ENCODE measurements at regions not wholly inside any gene's neighbourhood (a gene's known extent, or its start where the extent isn't known, plus 50 kb on each side); places are given as distances from the start of the nearest gene placed in this dataset.

- Histone ChIP-seq H3K4me2 (ENCODE audit: control insufficient read depth, insufficient read depth) (no peak overlapping the region), H3K79me2 (ENCODE audit: control insufficient read depth, insufficient read depth, low read length) (no peaks in the 10 kb centered on the region), H3K27me3 (replicated peaks in 1 of 2; ENCODE audit: control insufficient read depth in 2 of 2, insufficient read depth in 2 of 2, low read length in 1 of 2) (no peaks in the 10 kb centered on the region), H3K36me3 (ENCODE audit: control insufficient read depth in 2 of 2, insufficient read depth in 2 of 2, low read length in 1 of 2) (no peaks in the 10 kb centered on the region), H4K20me1 (ENCODE audit: control insufficient read depth, insufficient read depth) (no peaks in the 10 kb centered on the region), H3K4me1 (ENCODE audit: control insufficient read depth, insufficient read depth, low read length) (no peaks in the 10 kb centered on the region), H3K9me3 (replicated peaks; ENCODE audit: control insufficient read depth, insufficient read depth, low read length) (no peaks in the 10 kb centered on the region), H3K4me3 (no peak overlapping the region), H3K9ac (ENCODE audit: control insufficient read depth, insufficient read depth, low read length) (no peak overlapping the region), H2AFZ (ENCODE audit: control insufficient read depth, low read depth, low read length) (no peak overlapping the region), H3K27ac (ENCODE audit: control insufficient read depth, insufficient read depth) (no peak overlapping the region)
- POLR2A ChIA-PET = interaction anchor here (0.5 kb wide), 1 partner anchor 81 kb away, joined by 3 read pairs; no protein-coding TSS in a partner anchor
- CTCF ChIA-PET = no interaction called here
- RAD21 ChIA-PET (ENCODE audit: unreplicated experiment) = no interaction called here
- no TSS peak for BruUV-seq (replicated peaks)
- ATAC-seq = no peak
- SMC1A ChIA-PET (ENCODE audit: uncharacterized antibody, unreplicated experiment) = no interaction called here
- intact Hi-C loops (cut with micrococcal nuclease; ENCODE audit: unreplicated experiment) (no loop called here), in situ Hi-C loops (cut with MboI) (no loop called here)
- WGBS (ENCODE audit: insufficient coverage, insufficient replicate concordance, low lambda C conversion rate, missing lambda C conversion rate) = 0% methylated on average over 2 of the region's 2 CpGs
- no peak for TF ChIP-seq TCF12 (IDR thresholded peaks at IDR 0.05; ENCODE audit: low read depth, low read length)
- no peak for FAIRE-seq
- DNase-seq (ENCODE audit: low read depth, low spot score) = no peak
These were observed 156.4 kb upstream of the GALNT13 start for GRCh38 chr2:153715218-153715850.

DNA sequence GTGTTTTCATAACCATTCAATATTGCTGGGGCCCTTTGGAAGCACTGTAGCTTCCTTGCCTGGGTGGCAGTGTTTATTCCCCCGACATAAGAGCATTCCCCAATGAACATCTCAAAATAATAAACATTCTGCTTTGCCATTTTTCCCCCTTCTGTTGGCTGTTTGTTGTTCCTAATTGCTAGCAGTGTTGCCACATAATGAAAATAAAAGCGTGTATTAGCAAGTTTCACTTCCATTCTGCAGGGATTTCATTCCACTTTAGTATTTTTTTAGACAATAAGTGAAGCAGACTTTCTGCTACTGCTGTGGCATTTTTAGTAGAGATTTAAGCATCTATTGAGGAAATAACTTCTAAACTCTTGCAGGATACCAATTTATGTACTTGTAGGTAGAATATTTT lies 154.7 kb upstream of the GALNT13 start:
- H3K9ac ChIP-seq (ENCODE audit: control insufficient read depth, insufficient read depth, low read length) = no peak overlapping the region
- POLR2A ChIA-PET = no interaction called here
- no peak overlapping the region for H3K4me3 ChIP-seq
- H4K20me1 ChIP-seq (ENCODE audit: control insufficient read depth, insufficient read depth) = no peaks in the 10 kb centered on the region
- TF ChIP-seq BCL11A (IDR thresholded peaks at IDR 0.05; ENCODE audit: low read depth, low read length) = no peak
- TF ChIP-seq GATAD2B (conservative IDR thresholded peaks at IDR 0.05; ENCODE audit: low read depth) = no peak
- no peak for TF ChIP-seq ZNF687 (IDR thresholded peaks at IDR 0.05)
- TF ChIP-seq MYB (IDR thresholded peaks at IDR 0.05; ENCODE audit: borderline replicate concordance, low read depth, low read length) = no peak
- H3K9me3 ChIP-seq (replicated peaks; ENCODE audit: control insufficient read depth, insufficient read depth, low read length) = no peaks in the 10 kb centered on the region
- H3K27ac ChIP-seq (ENCODE audit: control insufficient read depth, insufficient read depth) = no peak overlapping the region
- H3K79me2 ChIP-seq (ENCODE audit: control insufficient read depth, insufficient read depth, low read length) = no peaks in the 10 kb centered on the region
- no peaks in the 10 kb centered on the region for H3K27me3 ChIP-seq (replicated peaks in 1 of 2; ENCODE audit: control insufficient read depth in 2 of 2, insufficient read depth in 2 of 2, low read length in 1 of 2)
- SMC1A ChIA-PET (ENCODE audit: uncharacterized antibody, unreplicated experiment) = no interaction called here
- no peak for DNase-seq (ENCODE audit: low read depth, low spot score)
- no peak overlapping the region for H3K4me2 ChIP-seq (ENCODE audit: control insufficient read depth, insufficient read depth)
- in situ Hi-C loops (cut with MboI) (no loop called here), intact Hi-C loops (cut with micrococcal nuclease; ENCODE audit: unreplicated experiment) (no loop called here)
- no TSS peak for BruUV-seq (replicated peaks)
- H3K4me1 ChIP-seq (ENCODE audit: control insufficient read depth, insufficient read depth, low read length) = no peaks in the 10 kb centered on the region
- no peak overlapping the region for H2AFZ ChIP-seq (ENCODE audit: control insufficient read depth, low read depth, low read length)
- no peak for FAIRE-seq
- CTCF ChIA-PET = no interaction called here
- RAD21 ChIA-PET (ENCODE audit: unreplicated experiment) = no interaction called here
- ATAC-seq = no peak
- WGBS (ENCODE audit: insufficient coverage, insufficient replicate concordance, low lambda C conversion rate, missing lambda C conversion rate) = 4% methylated on average over 2 of the region's 2 CpGs
- H3K36me3 ChIP-seq (ENCODE audit: control insufficient read depth in 2 of 2, insufficient read depth in 2 of 2, low read length in 1 of 2) = no peaks in the 10 kb centered on the region
